Lower lobe of right lung (tissue), 2 donors: ENCODE measurements at regions not wholly inside any gene's neighbourhood (a gene's known extent, or its start where the extent isn't known, plus 50 kb on each side); places are given as distances from the start of the nearest gene placed in this dataset.

ENCODE experiments used
- ATAC-seq, 2 donors: fragments of 200-7000 bp; cut with Tn5 transposase; one replicate each; pipeline ENCODE4 v1.9.1; 2020 to 2022; ENCODE audit warnings: mild to moderate bottlenecking in 2 of 2, moderate library complexity in 2 of 2
- DNase-seq: peaks from one replicate; pipeline ENCODE4 v3.0.0-alpha.2; 2020
- H3K27ac ChIP-seq: fragments of 200-600 bp; one replicate; pipeline ENCODE4 v1.8.0; 2022
- H3K27me3 ChIP-seq: fragments of 200-600 bp; one replicate; pipeline ENCODE4 v1.8.0; 2022; ENCODE audit warnings: low read depth
- H3K36me3 ChIP-seq: fragments of 200-600 bp; one replicate; pipeline ENCODE4 v1.8.0; 2022; ENCODE audit warnings: mild to moderate bottlenecking
- H3K4me1 ChIP-seq: fragments of 200-600 bp; one replicate; pipeline ENCODE4 v1.8.0; 2022
- H3K4me3 ChIP-seq: fragments of 200-600 bp; one replicate; pipeline ENCODE4 v1.8.0; 2022; ENCODE audit warnings: mild to moderate bottlenecking
- H3K9me3 ChIP-seq: fragments of 200-600 bp; one replicate; pipeline ENCODE4 v1.8.0; 2022
- intact Hi-C: fragments of 100-400 bp; cut with DNase I; formaldehyde crosslinking; loops from one replicate; pipeline ENCODE4 v1.11.0; 2022
- TF ChIP-seq, protein P1 (sequence below): fragments of 200-600 bp; IDR thresholded peaks from one replicate; pipeline ENCODE4 v1.8.0; 2022; ENCODE audit warnings: antibody characterized with exemption, mild to moderate bottlenecking
- donor health status: DM: no; HTN: yes; CAD: no; lungs with severe emphysema.

DNA sequence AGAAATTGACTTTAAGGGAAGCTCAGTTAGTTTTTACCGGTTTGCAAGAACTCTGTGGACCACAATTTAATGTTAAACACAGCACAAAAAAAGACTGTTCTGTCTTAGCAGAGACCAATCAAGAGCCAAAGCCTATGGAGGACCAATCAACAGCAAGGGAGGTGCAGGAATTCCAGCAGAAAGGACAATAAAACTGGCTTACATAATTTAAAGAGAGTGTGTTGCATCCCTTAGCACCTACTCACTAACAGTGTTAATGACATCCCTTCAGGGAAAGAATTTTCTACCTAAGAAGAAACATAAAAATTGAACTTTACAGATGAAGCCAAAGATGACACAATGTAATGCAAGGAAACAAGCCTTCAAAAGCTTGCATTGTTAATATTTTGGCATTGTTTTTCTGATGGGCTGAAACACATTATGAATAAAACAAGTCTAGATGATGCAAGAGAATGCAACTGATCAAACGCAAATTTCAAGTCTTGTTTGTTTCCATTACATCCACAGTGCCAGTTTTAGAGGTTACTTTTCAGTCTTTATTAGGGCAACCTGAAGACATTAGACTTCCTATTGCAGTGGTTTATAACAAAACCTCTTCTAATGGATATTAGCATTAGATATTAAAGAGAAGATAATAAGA lies 111.3 kb upstream of the FST start:
- intact Hi-C loops: no loop called here
- no peak for DNase-seq
- Histone ChIP-seq H3K9me3 (no peaks in the 10 kb centered on the region), H3K4me3 (no peak overlapping the region), H3K4me1 (no peaks in the 10 kb centered on the region), H3K27ac (no peak overlapping the region), H3K27me3 (no peaks in the 10 kb centered on the region), H3K36me3 (no peaks in the 10 kb centered on the region)
- ATAC-seq: no peak
- TF ChIP-seq, protein P1, sequence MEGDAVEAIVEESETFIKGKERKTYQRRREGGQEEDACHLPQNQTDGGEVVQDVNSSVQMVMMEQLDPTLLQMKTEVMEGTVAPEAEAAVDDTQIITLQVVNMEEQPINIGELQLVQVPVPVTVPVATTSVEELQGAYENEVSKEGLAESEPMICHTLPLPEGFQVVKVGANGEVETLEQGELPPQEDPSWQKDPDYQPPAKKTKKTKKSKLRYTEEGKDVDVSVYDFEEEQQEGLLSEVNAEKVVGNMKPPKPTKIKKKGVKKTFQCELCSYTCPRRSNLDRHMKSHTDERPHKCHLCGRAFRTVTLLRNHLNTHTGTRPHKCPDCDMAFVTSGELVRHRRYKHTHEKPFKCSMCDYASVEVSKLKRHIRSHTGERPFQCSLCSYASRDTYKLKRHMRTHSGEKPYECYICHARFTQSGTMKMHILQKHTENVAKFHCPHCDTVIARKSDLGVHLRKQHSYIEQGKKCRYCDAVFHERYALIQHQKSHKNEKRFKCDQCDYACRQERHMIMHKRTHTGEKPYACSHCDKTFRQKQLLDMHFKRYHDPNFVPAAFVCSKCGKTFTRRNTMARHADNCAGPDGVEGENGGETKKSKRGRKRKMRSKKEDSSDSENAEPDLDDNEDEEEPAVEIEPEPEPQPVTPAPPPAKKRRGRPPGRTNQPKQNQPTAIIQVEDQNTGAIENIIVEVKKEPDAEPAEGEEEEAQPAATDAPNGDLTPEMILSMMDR: no peak

GRCh38 chr5:53369681-53370080 lies 110.7 kb upstream of the FST start:
- H3K27me3 ChIP-seq: no peaks in the 10 kb centered on the region
- intact Hi-C loops: no loop called here
- no peak overlapping the region for H3K4me3 ChIP-seq
- ATAC-seq: no peak
- H3K4me1 ChIP-seq: no peaks in the 10 kb centered on the region
- TF ChIP-seq, protein P1: no peak
- no peaks in the 10 kb centered on the region for H3K9me3 ChIP-seq
- H3K36me3 ChIP-seq: no peaks in the 10 kb centered on the region
- no peak for DNase-seq
- H3K27ac ChIP-seq: no peak overlapping the region

GRCh38 chr5:53373451-53374158 lies 106.8 kb upstream of the FST start:
- intact Hi-C loops: no loop called here
- H3K27me3 ChIP-seq: no peaks in the 10 kb centered on the region
- ATAC-seq (no peak), DNase-seq (no peak)
- H3K27ac ChIP-seq: no peak overlapping the region
- H3K4me3 ChIP-seq: no peak overlapping the region
- no peaks in the 10 kb centered on the region for H3K36me3 ChIP-seq
- no peaks in the 10 kb centered on the region for H3K9me3 ChIP-seq
- H3K4me1 ChIP-seq: no peaks in the 10 kb centered on the region
- TF ChIP-seq, protein P1: no peak

DNA sequence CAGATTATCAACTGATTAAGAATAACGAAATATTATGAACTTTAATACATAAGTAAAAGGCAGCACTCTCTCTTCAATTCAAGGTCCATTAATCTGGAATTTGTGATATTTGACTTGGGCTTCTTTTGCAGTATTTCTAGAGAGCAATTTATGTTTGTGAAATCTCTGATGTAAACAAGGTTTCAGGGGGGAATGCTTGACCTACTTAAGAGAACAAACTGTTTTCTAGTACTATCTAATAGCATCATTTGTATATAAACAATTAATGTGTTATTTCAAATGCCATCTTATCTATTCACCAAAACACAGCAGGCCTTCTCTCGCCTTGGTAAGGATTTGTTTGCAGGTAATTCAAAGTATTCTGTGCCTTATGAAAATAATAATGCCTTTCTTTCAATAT lies 103.6 kb upstream of the FST start:
- no peak overlapping the region for H3K4me3 ChIP-seq
- intact Hi-C loops: no loop called here
- TF ChIP-seq, protein P1: no peak
- ATAC-seq: no peak
- H3K27me3 ChIP-seq: no peaks in the 10 kb centered on the region
- H3K36me3 ChIP-seq: no peaks in the 10 kb centered on the region
- H3K27ac ChIP-seq: no peak overlapping the region
- no peak for DNase-seq
- H3K9me3 ChIP-seq: no peaks in the 10 kb centered on the region
- no peaks in the 10 kb centered on the region for H3K4me1 ChIP-seq

- Histone ChIP-seq H3K9me3 (no peaks in the 10 kb centered on the region), H3K27ac (no peak overlapping the region), H3K4me3 (no peak overlapping the region), H3K36me3 (no peaks in the 10 kb centered on the region), H3K27me3 (no peaks in the 10 kb centered on the region), H3K4me1 (no peaks in the 10 kb centered on the region)
- no peak for ATAC-seq
- TF ChIP-seq, protein P1: no peak
- intact Hi-C loops: no loop called here
- DNase-seq: no peak
Observed at GRCh38 chr5:53378190-53378589, 102.2 kb upstream of the FST start.
